Neural cell (in vitro differentiated cells): ENCODE measurements at regions not wholly inside any gene's neighbourhood (a gene's known extent, or its start where the extent isn't known, plus 50 kb on each side); places are given as distances from the start of the nearest gene placed in this dataset.

ENCODE experiments used
- CTCF ChIP-seq: fragments of 450-650 bp; IDR thresholded peaks from 2 replicates; pipeline ENCODE4 v1.5.1; 2014; ENCODE audit warnings: antibody characterized with exemption, mild to moderate bottlenecking, moderate library complexity; ENCODE audit not compliant: poor library complexity, severe bottlenecking
- EP300 ChIP-seq: fragments of 450-650 bp; conservative IDR thresholded peaks from 2 replicates; pipeline ENCODE4 v1.6.1; 2014; ENCODE audit warnings: antibody characterized with exemption, mild to moderate bottlenecking, moderate library complexity; ENCODE audit not compliant: poor library complexity, severe bottlenecking
- EZH2 ChIP-seq: fragments of 200-600, 300-800 bp; shearing (Covaris generic), sonication (generic); IDR thresholded peaks from 2 replicates; pipeline ENCODE4 v1.6.1; 2014; ENCODE audit warnings: antibody characterized with exemption, low read length, borderline replicate concordance, mild to moderate bottlenecking; ENCODE audit not compliant: insufficient read depth, poor library complexity, severe bottlenecking
- MXI1 ChIP-seq: fragments of 450-650 bp; conservative IDR thresholded peaks from 2 replicates; pipeline ENCODE4 v1.6.1; 2014; ENCODE audit warnings: antibody characterized with exemption, mild to moderate bottlenecking; ENCODE audit not compliant: poor library complexity, severe bottlenecking
- POLR2AphosphoS5 ChIP-seq: IDR thresholded peaks from 2 replicates; pipeline ENCODE4 v1.6.1; 2012
- RAD21 ChIP-seq: fragments of 450-650 bp; conservative IDR thresholded peaks from 2 replicates; pipeline ENCODE4 v1.6.1; 2014; ENCODE audit warnings: antibody characterized with exemption, mild to moderate bottlenecking, moderate library complexity
- SMC3 ChIP-seq: fragments of 450-650 bp; conservative IDR thresholded peaks from 2 replicates; pipeline ENCODE4 v1.6.1; 2014; ENCODE audit warnings: antibody characterized with exemption, mild to moderate bottlenecking, moderate library complexity; ENCODE audit not compliant: poor library complexity
- TAF1 ChIP-seq: IDR thresholded peaks from 2 replicates; pipeline ENCODE4 v1.6.1; 2012; ENCODE audit warnings: low read depth

- TF ChIP-seq POLR2AphosphoS5 (no peak), CTCF (no peak), MXI1 (no peak), EP300 (no peak), EZH2 (no peak), SMC3 (no peak), RAD21 (no peak), TAF1 (no peak)
Observed at GRCh38 chr3:96202181-96202580, 612.2 kb upstream of the EPHA6 start.
